HuH-7 (cell line): ENCODE measurements at regions not wholly inside any gene's neighbourhood (a gene's known extent, or its start where the extent isn't known, plus 50 kb on each side); places are given as distances from the start of the nearest gene placed in this dataset.

ENCODE experiments used
- DNase-seq: peaks from one replicate; pipeline ENCODE4 v3.0.0; 2011; ENCODE audit warnings: low spot score

GRCh38 chr2:134083548-134083947 is 170.3 kb upstream of the MGAT5 start:
- no peak for DNase-seq

- no peak for DNase-seq
Measured at GRCh38 chr2:134086594-134087219, 167.2 kb upstream of the MGAT5 start.

GRCh38 chr2:134087371-134087921 is 166.4 kb upstream of the MGAT5 start:
- DNase-seq: peak; percentile 43

DNA sequence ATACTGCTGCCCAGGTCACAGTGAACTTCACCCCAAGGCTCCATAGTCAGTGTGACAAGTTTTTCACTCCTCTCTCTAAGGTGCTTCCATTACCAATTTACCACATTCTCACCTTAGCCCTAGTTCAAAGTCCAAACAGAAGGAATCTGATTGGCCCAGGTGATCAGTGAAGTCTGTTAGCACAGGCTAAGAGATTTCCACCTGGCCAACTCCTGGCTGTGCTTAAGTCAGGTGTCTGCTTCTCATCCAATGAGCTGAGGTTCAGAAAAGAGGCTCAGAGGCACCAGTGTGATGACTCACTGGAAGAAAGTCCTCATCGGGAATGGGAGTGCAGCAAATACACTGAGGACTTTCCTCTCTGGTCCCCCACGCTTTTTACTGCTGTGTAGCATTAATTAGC is 164.4 kb upstream of the MGAT5 start:
- DNase-seq: no peak

GRCh38 chr2:134097740-134098139 is 156.1 kb upstream of the MGAT5 start:
- no peak for DNase-seq

GRCh38 chr2:134098321-134098720 is 155.6 kb upstream of the MGAT5 start:
- no peak for DNase-seq

DNA sequence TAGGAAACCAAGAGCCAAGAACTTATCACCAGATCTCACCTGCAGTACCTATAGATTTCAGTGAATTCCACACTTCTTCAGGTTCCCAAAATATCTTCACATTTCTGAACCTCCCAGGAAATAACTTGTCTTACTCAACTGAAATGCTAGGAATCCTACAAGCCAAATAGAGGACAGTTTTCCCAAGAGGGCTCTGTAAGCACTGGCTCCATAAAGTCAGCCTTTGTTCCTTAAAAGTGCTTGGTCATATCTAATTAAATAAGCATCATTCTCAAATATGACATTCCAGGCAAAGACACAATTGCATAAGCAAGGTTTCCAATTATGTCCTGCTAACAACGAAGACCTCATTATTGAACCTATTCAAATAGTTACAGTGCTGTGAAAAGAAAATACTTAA is 154.6 kb upstream of the MGAT5 start:
- DNase-seq: no peak

- no peak for DNase-seq
Measured at GRCh38 chr2:134103196-134103595, 150.7 kb upstream of the MGAT5 start.

- no peak for DNase-seq
Measured at GRCh38 chr2:134104754-134105153, 149.1 kb upstream of the MGAT5 start.

- DNase-seq: no peak
Measured at GRCh38 chr2:134107402-134107801, 146.5 kb upstream of the MGAT5 start.

GRCh38 chr2:134108113-134108512 is 145.8 kb upstream of the MGAT5 start:
- DNase-seq: no peak

GRCh38 chr2:134109246-134109645 is 144.6 kb upstream of the MGAT5 start:
- DNase-seq: no peak

DNA sequence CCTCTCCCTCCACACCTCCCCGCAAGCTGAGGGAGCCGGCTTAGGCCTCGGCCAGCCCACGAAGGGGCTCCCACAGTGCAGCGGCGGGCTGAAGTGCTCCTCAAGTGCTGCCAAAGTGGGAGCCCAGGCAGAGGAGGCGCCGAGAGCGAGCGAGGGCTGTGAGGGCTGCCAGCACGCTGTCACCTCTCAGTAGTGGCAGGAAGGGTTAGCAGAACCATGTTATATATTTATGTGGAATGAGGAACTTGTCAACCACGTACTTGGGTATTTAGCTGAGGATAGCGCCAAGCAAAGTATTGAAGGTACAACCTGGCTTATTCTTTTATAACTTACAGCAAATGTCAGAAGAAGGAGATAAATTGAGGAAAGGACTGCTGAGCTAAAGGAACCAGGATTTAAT is 144.1 kb upstream of the MGAT5 start:
- DNase-seq: no peak

GRCh38 chr2:134110532-134110931 is 143.3 kb upstream of the MGAT5 start:
- DNase-seq: no peak

DNA sequence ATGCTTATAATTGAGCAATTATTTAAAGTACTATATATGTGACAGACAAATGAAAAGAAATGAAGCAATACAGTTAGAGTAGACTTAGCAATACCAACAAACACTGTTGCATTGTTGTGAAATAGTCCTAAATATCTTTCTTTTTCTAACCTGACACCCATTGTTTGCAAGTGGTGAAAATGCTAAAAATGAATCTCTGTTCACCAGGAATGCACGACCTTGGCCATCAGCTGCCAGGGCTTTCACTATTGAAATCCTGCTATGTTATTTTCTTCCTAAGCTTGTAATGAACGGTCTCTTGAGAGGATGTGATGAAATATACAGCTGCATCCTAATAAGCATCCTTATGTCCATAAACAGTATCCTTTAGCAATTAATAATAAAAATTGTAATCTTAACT is 136.2 kb upstream of the MGAT5 start:
- DNase-seq: no peak

GRCh38 chr2:134118279-134119116 is 135.4 kb upstream of the MGAT5 start:
- DNase-seq: peak; percentile 89

DNA sequence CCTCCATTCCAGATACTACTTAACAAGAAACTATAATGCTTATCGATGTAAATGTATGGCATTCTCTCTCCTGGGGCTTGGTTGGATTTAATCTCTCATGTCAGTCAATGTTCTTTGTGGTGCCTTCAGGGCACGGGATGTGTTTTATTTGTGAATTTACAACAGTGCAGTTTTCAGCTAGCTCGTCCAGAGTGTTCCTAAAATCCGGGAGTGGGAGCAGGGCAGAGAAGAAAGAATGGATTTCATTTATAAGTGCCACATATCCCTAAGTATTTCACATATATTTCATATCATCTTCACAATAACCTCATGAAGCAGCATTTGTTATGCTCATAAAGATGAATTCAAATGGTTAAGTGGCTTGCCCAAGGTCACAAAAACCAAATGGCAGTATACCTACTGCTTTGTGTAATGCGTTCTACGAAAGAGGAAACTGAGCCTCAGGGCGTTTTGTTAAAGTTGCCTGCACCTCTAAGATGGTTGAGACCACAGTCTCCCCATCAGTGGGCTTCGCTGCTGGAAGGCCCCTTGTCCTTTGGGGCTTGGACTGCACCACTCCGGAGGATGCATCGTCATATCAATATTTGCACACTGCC is 134.7 kb upstream of the MGAT5 start:
- DNase-seq: no peak

GRCh38 chr2:134119713-134120405 is 134.0 kb upstream of the MGAT5 start:
- peak; percentile 96 for DNase-seq

DNA sequence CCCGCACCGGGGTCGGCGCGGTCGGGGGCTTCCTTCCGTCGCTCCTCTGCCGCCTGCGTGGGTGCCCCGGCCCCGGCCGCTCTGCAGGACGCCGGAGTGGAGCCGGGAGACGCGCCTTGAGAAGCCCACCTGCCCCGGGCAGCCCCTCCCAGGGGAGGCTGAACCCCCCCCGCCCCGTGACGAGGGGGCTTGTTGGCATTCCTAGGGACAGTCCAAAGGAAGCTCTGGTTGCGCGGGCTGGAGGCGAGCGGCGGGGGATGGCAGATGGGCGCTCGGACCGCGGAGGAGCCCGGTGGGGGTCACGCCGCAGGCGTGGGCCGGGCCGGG is 133.5 kb upstream of the MGAT5 start:
- DNase-seq: no peak

GRCh38 chr2:134120733-134121630 is 132.9 kb upstream of the MGAT5 start:
- DNase-seq: no peak

- no peak for DNase-seq
Measured at GRCh38 chr2:134122610-134123009, 131.3 kb upstream of the MGAT5 start.

- no peak for DNase-seq
Measured at GRCh38 chr2:134123332-134123731, 130.5 kb upstream of the MGAT5 start.
